ENCODE measurements at regions not wholly inside any gene's neighbourhood (a gene's known extent, or its start where the extent isn't known, plus 50 kb on each side); places are given as distances from the start of the nearest gene placed in this dataset.

GRCh38 chr2:120443946-120444345, 98.0 kb downstream of the INHBB start:
- Histone ChIP-seq H3K27me3 (ENCODE audit: insufficient read depth, low read length) (peaks cover 11% of the 10 kb centered on the region; the same call in 1 of the 2 replicates), H2AFZ (ENCODE audit: low read length) (no peak overlapping the region)
- H3K9me3 Mint-ChIP-seq, result no peaks in the 10 kb centered on the region

More at GRCh38 chr2:120443946-120444345, 98.0 kb downstream of the INHBB start:
- H4K91ac ChIP-seq (ENCODE audit: insufficient read length, low read depth, low read length), result no peak overlapping the region
- H2BK5ac ChIP-seq (ENCODE audit: insufficient read length, low read length), result no peak overlapping the region
- H4K20me1 ChIP-seq (ENCODE audit: control insufficient read depth, insufficient read depth, insufficient read length), result no peaks in the 10 kb centered on the region
- peaks cover 11 to 17% of the 10 kb centered on the region in 2 experiments for H3K4me1 Mint-ChIP-seq
- no peaks in the 10 kb centered on the region for H3K79me2 ChIP-seq (ENCODE audit: insufficient read depth, low read length)
- no peak overlapping the region for H3K23ac ChIP-seq (ENCODE audit: insufficient read length, low read depth, low read length)
- no peak overlapping the region for H3K18ac ChIP-seq (ENCODE audit: insufficient read length, low read depth, low read length)
- no peak overlapping the region for H3T11ph ChIP-seq (ENCODE audit: low read length)
- H3K4me3 Mint-ChIP-seq, result no peak overlapping the region
- H3K4me2 ChIP-seq (ENCODE audit: insufficient read depth, insufficient read length, low read length), result no peak overlapping the region
- H2BK20ac ChIP-seq (ENCODE audit: low read depth, low read length, poor library complexity, severe bottlenecking), result no peak overlapping the region
- no peak for TF ChIP-seq CTCF (conservative IDR thresholded peaks at IDR 0.05)
- no peak for DNase-seq
- no peak overlapping the region for H3K4ac ChIP-seq (ENCODE audit: low read depth, low read length)
- no peak overlapping the region for H3K27ac ChIP-seq (ENCODE audit: insufficient read length, low read depth, low read length)
- no peak overlapping the region for H4K5ac ChIP-seq (ENCODE audit: insufficient read length, low read depth, low read length)
- H4K8ac ChIP-seq (replicated peaks; ENCODE audit: insufficient read length, low read depth, low read length), result no peak overlapping the region
- H2BK120ac ChIP-seq (ENCODE audit: low read depth, low read length, poor library complexity, severe bottlenecking), result no peak overlapping the region
- H2BK15ac ChIP-seq (ENCODE audit: low read depth, low read length), result no peak overlapping the region
- H2AK5ac ChIP-seq (ENCODE audit: insufficient read length, low read length), result no peak overlapping the region
- no peaks in the 10 kb centered on the region for H3K4me1 ChIP-seq (ENCODE audit: insufficient read depth, low read length)
- H3K14ac ChIP-seq (ENCODE audit: insufficient read depth, low read length), result no peak overlapping the region; the same call in 1 of the 2 replicates
- no peaks in the 10 kb centered on the region; a peak in 1 of 7 replicates for H3K36me3 Mint-ChIP-seq (ENCODE audit: insufficient read depth in 1 of 3, low read depth in 3 of 3)
- H2BK12ac ChIP-seq (ENCODE audit: insufficient read length, low read depth, low read length), result no peak overlapping the region
- H3K27ac Mint-ChIP-seq, result no peak overlapping the region; a peak in 1 of 7 replicates
- peaks cover 8% of the 10 kb centered on the region for H3K23me2 ChIP-seq (ENCODE audit: insufficient read length, low read depth, low read length, poor library complexity, severe bottlenecking)
- H3K79me1 ChIP-seq (ENCODE audit: insufficient read depth, low read depth, low read length, poor library complexity, severe bottlenecking), result no peaks in the 10 kb centered on the region
- H3K56ac ChIP-seq (ENCODE audit: insufficient read length, low read depth, low read length), result no peak overlapping the region
- H3K27me3 Mint-ChIP-seq (ENCODE audit: low read depth), result peaks cover 98% of the 10 kb centered on the region
- no peaks in the 10 kb centered on the region for H3K9me3 ChIP-seq (ENCODE audit: control insufficient read depth, low read depth, low read length)
- H3K9ac ChIP-seq (ENCODE audit: extremely low read depth, insufficient read length, low read length), result no peak overlapping the region
- WGBS (ENCODE audit: extremely low coverage, insufficient read length, low lambda C conversion rate), result no CpG with 5 or more reads among the region's 4 CpGs

Measured in H9 (cell line).